Cardiac fibroblast (primary cell): ENCODE measurements at regions not wholly inside any gene's neighbourhood (a gene's known extent, or its start where the extent isn't known, plus 50 kb on each side); places are given as distances from the start of the nearest gene placed in this dataset.

Source experiments
- DNase-seq, 2 donors: peaks; one replicate each; pipeline versions ENCODE4 v3.0.0 to v3.0.0-alpha.2; 2010; ENCODE audit warnings: low read depth in 2 of 2
- H3K4me3 ChIP-seq, 2 donors: replicated peaks in 1 of 2; 1 replicate in 1 of 2; 2 replicates in 1 of 2; pipeline ENCODE4 v1.5.1; 2011; ENCODE audit warnings: low read depth in 2 of 2, low read length in 2 of 2, mild to moderate bottlenecking in 2 of 2, moderate library complexity in 1 of 2
- TF ChIP-seq, protein P1 (sequence below): IDR thresholded peaks from one replicate; pipeline ENCODE4 v1.5.1; 2011; ENCODE audit warnings: low read depth, mild to moderate bottlenecking, low read length, inconsistent platforms

- DNase-seq, result no peak
- TF ChIP-seq, protein P1, sequence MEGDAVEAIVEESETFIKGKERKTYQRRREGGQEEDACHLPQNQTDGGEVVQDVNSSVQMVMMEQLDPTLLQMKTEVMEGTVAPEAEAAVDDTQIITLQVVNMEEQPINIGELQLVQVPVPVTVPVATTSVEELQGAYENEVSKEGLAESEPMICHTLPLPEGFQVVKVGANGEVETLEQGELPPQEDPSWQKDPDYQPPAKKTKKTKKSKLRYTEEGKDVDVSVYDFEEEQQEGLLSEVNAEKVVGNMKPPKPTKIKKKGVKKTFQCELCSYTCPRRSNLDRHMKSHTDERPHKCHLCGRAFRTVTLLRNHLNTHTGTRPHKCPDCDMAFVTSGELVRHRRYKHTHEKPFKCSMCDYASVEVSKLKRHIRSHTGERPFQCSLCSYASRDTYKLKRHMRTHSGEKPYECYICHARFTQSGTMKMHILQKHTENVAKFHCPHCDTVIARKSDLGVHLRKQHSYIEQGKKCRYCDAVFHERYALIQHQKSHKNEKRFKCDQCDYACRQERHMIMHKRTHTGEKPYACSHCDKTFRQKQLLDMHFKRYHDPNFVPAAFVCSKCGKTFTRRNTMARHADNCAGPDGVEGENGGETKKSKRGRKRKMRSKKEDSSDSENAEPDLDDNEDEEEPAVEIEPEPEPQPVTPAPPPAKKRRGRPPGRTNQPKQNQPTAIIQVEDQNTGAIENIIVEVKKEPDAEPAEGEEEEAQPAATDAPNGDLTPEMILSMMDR, result no peak
- no peak overlapping the region for H3K4me3 ChIP-seq
Measured at GRCh38 chr4:3656416-3657356, 109.5 kb upstream of the ADRA2C start.

GRCh38 chr4:3655963-3656362, 110.2 kb upstream of the ADRA2C start:
- no peak overlapping the region for H3K4me3 ChIP-seq
- TF ChIP-seq, protein P1, result no peak
- no peak for DNase-seq

DNA sequence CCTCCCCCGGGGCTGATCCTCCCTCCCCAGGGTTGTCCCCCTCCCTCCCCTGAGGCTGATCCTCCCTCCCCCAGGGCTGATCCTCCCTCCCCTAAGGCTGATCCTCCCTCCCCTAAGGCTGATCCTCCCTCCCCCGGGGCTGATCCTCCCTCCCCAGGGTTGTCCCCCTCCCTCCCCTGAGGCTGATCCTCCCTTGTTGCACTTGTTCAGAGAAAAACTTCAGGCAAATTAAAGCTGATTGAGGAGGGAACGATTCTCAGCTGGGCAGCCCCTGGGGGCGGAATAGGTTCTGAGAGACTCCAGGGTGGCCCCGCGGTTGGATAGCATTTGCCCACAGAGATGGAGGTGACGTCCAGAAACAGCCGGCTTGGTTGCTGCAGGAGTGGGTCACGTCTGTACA, 110.7 kb upstream of the ADRA2C start:
- no peak for DNase-seq
- TF ChIP-seq, protein P1, result no peak
- no peak overlapping the region for H3K4me3 ChIP-seq

DNA sequence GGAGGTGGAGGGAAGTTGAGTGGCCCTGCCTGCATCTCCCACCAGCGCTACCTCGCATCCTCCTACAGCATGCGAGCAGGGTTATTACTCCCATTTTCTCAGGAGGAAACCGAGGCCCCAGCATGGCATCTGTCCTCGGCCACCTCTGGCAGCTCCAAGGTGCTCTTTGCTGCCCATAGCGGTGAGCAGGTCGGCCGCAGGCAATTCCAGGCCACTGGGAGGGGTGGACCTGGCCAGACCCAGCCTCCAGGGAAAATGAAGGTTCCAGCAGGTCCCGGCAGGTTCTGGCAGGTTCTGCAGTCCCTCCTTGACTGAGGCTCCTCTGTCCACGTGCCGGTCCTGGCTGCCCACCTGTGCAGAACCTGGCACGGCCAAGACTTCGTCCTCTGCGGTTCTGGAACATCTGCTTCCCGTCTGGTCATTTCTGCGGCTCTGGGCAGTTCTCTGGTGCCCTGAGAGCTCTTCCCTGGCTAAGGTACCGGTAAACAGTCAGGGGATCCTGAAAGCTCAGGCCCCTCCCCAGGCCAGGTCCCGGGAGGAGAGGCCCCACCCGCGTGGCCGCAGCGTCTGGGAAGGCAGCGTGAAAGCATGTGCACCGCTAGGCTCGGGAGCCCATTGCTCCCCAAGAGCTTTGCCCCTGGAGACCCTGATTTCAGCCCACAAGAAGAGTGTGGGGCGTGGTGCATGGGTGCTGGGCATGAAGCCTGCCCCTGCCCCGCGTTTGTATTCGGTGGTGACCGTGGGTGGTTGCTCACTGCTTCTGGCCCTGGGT, 112.0 kb upstream of the ADRA2C start:
- TF ChIP-seq, protein P1, result no peak
- no peak overlapping the region for H3K4me3 ChIP-seq
- no peak for DNase-seq

GRCh38 chr4:3652586-3652985, 113.6 kb upstream of the ADRA2C start:
- TF ChIP-seq, protein P1, result no peak

GRCh38 chr4:3651267-3651845, 114.8 kb upstream of the ADRA2C start:
- TF ChIP-seq, protein P1, result no peak
- DNase-seq, result no peak
- no peak overlapping the region for H3K4me3 ChIP-seq

More at GRCh38 chr4:3652586-3652985, 113.6 kb upstream of the ADRA2C start:
- DNase-seq, result no peak
- H3K4me3 ChIP-seq, result no peak overlapping the region
